Inflammatory macrophage treated with lipopolysaccharide for 4 hours (primary cell): ENCODE measurements at regions not wholly inside any gene's neighbourhood (a gene's known extent, or its start where the extent isn't known, plus 50 kb on each side); places are given as distances from the start of the nearest gene placed in this dataset.
"Not testable (repeated sequence)": the region's sequence is repeated elsewhere in the genome, so short reads cannot be mapped to it uniquely, and the experiment has no call there.

Source experiments
- DNase-seq: peaks from one replicate; pipeline ENCODE4 v3.0.0-alpha.2; 2020

- no peak for DNase-seq
Observed at GRCh38 chr2:234861841-234862735, 89.7 kb upstream of the SH3BP4 start.

- not testable (repeated sequence) for DNase-seq
Observed at GRCh38 chr2:234859330-234859872, 92.4 kb upstream of the SH3BP4 start.

- DNase-seq: no peak
Observed at GRCh38 chr2:234858790-234859329, 93.0 kb upstream of the SH3BP4 start.

GRCh38 chr2:234858145-234858544 lies 93.7 kb upstream of the SH3BP4 start:
- no peak for DNase-seq

GRCh38 chr2:234853729-234854128 lies 98.1 kb upstream of the SH3BP4 start:
- no peak for DNase-seq

- no peak for DNase-seq
Observed at GRCh38 chr2:234852941-234853340, 98.9 kb upstream of the SH3BP4 start.

GRCh38 chr2:234852035-234852434 lies 99.8 kb upstream of the SH3BP4 start:
- no peak for DNase-seq

GRCh38 chr2:234851451-234851850 lies 100.4 kb upstream of the SH3BP4 start:
- no peak for DNase-seq

GRCh38 chr2:234850818-234851217 lies 101.0 kb upstream of the SH3BP4 start:
- no peak for DNase-seq

GRCh38 chr2:234849678-234850077 lies 102.1 kb upstream of the SH3BP4 start:
- no peak for DNase-seq

GRCh38 chr2:234848578-234848977 lies 103.2 kb upstream of the SH3BP4 start:
- DNase-seq: no peak

- no peak for DNase-seq
Observed at GRCh38 chr2:234847639-234848038, 104.2 kb upstream of the SH3BP4 start.

GRCh38 chr2:234847364-234847635 lies 104.5 kb upstream of the SH3BP4 start:
- DNase-seq: no peak

- DNase-seq: no peak
Observed at GRCh38 chr2:234846599-234847363, 105.0 kb upstream of the SH3BP4 start.

- no peak for DNase-seq
Observed at GRCh38 chr2:234845602-234846590, 105.9 kb upstream of the SH3BP4 start.

- DNase-seq: no peak
Observed at GRCh38 chr2:234843411-234843810, 108.4 kb upstream of the SH3BP4 start.

- no peak for DNase-seq
Observed at GRCh38 chr2:234842753-234843152, 109.1 kb upstream of the SH3BP4 start.

- no peak for DNase-seq
Observed at GRCh38 chr2:234841321-234842015, 110.3 kb upstream of the SH3BP4 start.

- DNase-seq: no peak
Observed at GRCh38 chr2:234840336-234840735, 111.5 kb upstream of the SH3BP4 start.

- DNase-seq: no peak
Observed at GRCh38 chr2:234839285-234839684, 112.5 kb upstream of the SH3BP4 start.

GRCh38 chr2:234836271-234836670 lies 115.5 kb upstream of the SH3BP4 start:
- DNase-seq: no peak

- DNase-seq: no peak
Observed at GRCh38 chr2:234835738-234836137, 116.1 kb upstream of the SH3BP4 start.
